ENCODE measurements at regions not wholly inside any gene's neighbourhood (a gene's known extent, or its start where the extent isn't known, plus 50 kb on each side); places are given as distances from the start of the nearest gene placed in this dataset.
A peak's percentile ranks its signal among the peaks of the same experiment; 100 is the strongest.
"Not testable (repeated sequence)": the region's sequence is repeated elsewhere in the genome, so short reads cannot be mapped to it uniquely, and the experiment has no call there.

DNA sequence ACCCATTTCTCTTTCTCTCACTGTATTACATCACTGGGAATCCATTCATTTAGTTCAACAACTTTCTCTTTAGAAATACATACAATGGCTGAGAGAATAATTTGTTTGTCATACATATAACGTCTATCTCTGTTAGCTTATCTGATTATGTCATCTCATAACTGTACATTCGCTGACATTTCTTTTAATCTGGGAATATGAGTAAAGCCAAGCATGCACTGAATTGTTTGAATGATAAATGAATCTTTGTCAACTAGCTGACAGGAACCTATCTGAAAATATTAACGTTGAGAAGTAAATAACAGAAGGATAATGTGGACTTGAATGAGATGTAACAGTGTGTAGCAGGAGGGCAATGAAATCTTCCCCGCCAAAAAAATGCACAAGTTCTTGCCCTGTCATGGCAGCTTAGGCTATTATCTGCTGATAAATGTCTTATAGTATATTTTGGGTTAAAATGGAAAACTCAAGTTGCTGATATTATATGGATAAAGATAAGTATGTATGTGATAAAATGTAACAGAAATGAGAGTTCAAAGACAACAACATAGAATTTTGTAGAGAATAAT, 581.2 kb upstream of the ADGRB3 start:
- ATAC-seq = no peak

- ATAC-seq = no peak
These were observed 582.8 kb upstream of the ADGRB3 start for GRCh38 chr6:68052234-68052633.

DNA sequence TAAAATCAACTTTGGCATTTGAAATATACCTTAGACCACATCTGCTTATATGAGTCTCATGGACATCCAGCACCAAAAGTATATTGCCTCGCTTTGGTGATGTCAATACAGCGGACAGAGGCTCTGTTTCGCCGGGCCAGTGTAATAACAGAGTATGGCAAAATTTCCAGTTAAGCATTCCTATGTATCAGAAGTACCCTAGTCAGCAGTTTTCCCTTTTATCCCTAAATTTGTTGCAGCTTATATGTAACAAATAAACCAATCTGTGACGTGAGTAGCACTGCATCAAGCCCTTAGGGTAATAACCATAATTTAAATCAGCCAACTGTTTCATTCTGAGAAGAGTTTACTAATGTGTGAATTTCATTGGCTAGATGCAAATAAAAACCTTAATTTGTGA, 585.5 kb upstream of the ADGRB3 start:
- ATAC-seq = no peak

DNA sequence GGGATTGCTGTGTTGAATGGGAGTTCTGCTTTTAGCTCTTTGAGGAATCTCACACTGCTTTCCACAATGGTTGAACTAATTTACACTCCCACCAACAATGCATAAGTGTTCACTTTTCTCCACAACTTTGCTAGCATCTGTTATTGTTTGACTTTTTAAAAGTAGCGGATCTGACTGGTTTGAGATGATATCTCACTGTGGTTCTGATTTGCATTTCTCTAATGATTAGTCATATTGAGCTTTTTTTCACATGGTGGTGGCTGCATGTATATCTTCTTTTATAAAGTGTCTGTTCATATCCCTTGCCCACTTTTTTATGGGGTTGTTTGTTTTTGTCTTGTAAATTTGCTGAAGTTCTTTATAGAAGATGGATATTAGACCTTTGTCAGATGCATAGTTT, 588.3 kb upstream of the ADGRB3 start:
- ATAC-seq = no peak

- ATAC-seq = no peak
These were observed 588.8 kb upstream of the ADGRB3 start for GRCh38 chr6:68046302-68046701.

DNA sequence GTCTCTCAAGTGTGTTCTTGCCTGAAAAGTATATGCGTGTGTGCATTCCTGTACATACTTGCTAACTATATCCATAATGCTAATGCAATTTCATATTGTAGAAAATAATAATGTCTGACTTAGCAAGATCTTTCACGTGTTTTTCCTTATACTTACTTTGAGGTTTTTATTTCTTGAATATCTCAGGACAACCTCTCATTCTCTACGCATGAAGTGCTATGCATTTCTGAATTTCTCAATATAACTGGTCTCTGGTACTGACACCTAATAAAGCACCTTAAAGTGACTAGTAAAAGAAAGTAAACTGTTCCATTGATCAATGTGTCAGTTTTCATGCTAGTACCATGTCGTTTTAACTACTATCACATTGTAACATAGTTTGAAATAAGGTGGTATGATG, 589.9 kb upstream of the ADGRB3 start:
- no peak for ATAC-seq

DNA sequence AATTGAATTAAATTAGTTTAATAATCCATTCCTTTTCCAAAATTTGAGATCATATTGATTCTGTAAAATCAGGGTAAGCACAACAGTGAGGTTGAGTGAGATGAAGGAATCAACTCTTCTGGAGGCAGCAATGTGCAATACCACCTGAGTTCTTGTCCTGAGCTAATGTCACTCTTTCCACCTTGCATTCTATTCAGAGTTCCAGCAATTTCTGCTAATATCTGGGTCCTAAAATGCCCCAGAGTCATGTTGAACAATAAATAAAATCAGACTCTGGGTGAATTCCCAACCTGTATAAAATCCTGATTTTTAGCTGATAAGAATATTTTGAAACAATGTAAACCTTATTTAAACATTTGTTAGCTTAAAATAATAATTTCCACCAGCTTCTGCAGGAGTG, 590.8 kb upstream of the ADGRB3 start:
- ATAC-seq = no peak

GRCh38 chr6:68043122-68043398, 592.0 kb upstream of the ADGRB3 start:
- ATAC-seq = no peak

DNA sequence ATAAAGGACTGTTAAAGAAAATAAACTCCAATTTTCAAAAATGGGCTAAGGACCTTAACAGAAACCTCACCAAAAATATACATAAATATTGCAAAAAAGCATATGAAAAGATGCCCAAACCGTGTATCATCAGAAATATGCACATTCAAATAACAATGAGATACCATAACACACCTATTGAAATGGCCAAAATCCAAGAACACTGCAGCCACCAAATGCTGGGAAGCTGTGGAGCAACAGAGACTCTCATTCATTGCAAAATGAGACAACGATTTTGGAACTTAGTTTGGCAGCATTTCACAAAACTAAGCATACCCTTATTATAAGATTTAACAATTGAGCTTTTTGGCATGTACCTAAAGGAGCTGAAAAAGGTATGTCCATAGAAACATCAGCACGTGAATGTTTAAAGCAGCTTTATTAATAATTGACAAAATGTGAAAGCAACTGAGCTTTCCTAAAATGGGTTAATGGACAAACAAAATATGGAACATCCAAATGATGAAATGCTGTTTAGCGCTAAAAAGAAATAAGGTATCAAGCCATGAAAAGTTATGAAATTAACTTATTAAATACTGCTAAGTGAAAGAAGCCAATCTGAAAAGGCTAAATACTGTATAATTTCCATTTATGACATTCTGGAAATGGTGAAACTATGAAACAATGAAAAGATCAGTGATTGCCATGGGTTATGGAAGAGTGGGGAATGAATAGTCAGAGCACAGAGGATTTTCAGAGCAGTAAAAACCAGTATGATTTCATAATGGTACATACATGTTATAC, 592.6 kb upstream of the ADGRB3 start:
- no peak for ATAC-seq

GRCh38 chr6:68040780-68041179, 594.3 kb upstream of the ADGRB3 start:
- no peak for ATAC-seq

GRCh38 chr6:68040312-68040778, 594.7 kb upstream of the ADGRB3 start:
- ATAC-seq = no peak

- ATAC-seq = no peak
These were observed 595.3 kb upstream of the ADGRB3 start for GRCh38 chr6:68039641-68040311.

DNA sequence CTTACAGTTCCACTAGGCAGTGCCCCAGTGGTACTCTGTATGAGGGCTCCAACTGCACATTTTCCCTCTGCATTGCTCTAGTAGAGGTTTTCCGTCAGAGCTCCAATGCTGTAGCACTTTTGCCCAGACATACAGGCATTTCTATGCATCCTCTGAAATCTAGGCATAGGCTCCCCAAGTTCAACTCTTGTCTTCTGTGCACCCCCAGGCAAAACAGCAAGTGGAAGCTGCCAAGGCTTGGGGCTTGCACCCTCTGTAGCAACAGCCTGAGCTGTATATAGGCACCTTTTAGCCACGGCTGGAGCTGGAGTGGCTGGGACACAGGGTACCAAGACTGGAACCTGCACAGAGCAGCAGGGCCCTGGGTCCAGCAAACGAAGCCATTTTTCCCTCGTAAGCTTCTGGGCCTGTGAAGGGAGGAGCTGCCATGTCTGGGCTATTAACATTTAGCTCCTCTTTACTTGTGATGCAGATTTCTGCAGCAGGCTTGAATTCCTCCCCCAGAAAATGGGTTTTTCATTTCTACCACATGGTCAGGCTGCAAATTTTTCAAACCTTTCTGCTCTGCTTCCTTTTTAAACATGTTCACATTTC, 596.2 kb upstream of the ADGRB3 start:
- ATAC-seq = peak in 1 of 2 donors; percentile 21

- ATAC-seq = no peak
These were observed 602.9 kb upstream of the ADGRB3 start for GRCh38 chr6:68032217-68032616.

- no peak for ATAC-seq
These were observed 604.0 kb upstream of the ADGRB3 start for GRCh38 chr6:68031054-68031453.

GRCh38 chr6:68026483-68026882, 608.6 kb upstream of the ADGRB3 start:
- ATAC-seq = no peak

DNA sequence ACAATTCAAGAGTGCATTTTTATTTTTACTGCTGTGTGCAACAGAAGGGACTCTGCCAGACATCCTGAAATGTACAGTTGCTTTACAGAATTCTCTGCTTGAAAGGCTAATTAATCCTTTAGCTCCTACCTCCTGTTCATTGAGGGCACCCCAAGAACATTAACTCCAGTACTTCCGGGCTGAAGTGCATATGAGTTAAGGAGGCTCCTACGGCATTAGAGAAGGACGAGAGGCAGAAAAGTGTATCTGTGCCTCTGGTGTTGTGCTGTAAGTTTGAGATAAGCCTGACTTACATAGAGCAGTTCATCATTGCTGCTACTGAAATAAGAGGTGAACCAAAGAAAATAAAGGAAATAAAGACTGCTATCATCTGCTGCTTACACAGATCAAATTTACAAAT, 609.3 kb upstream of the ADGRB3 start:
- ATAC-seq = no peak

DNA sequence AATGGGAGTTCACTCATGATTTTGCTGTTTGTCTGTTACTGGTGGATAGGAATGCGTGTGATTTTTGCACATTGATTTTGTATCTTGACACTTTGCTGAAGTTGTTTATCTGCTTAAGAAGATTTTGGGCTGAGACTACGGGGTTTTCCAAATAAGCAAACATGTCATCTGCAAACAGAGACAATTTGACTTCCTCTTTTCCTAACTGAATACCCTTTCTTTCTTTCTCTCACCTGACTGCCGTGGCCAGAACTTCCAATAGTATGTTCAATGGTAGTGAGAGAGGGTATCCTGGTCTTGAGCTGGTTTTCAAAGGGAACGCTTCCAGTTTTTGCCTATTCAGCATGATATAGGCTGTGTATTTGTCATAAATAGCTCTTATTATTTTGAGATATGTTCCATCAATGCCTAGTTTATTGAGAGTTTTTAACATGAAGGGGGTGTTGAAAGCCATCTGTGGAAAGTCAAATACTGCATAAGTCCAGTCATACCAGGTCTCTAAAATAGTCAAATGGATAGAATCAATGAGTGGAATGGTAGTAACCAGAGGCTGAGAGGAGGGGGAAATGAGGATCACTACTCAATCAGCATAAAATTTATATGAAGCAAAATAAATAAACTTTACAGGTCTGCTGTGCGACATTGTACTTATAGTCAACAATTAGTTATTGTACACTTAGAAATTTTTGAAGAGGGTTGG, 610.4 kb upstream of the ADGRB3 start:
- ATAC-seq = no peak

DNA sequence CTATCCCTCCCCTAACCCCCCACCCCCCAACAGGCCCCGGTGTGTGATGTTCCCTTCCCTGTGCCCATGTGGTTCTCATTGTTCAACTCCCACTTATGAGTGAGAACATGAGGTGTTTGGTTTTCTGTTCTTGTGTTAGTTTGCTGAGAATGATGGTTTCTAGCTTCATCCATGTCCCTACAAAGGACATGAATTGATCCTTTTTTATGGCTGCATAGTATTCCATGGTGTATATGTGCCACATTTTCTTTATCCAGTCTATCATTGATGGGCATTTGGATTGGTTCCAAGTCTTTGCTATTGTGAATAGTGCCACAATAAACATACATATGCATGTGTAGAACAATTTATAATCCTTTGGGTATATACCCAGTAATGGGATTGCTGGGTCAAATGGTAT, 612.1 kb upstream of the ADGRB3 start:
- not testable (repeated sequence) for ATAC-seq

DNA sequence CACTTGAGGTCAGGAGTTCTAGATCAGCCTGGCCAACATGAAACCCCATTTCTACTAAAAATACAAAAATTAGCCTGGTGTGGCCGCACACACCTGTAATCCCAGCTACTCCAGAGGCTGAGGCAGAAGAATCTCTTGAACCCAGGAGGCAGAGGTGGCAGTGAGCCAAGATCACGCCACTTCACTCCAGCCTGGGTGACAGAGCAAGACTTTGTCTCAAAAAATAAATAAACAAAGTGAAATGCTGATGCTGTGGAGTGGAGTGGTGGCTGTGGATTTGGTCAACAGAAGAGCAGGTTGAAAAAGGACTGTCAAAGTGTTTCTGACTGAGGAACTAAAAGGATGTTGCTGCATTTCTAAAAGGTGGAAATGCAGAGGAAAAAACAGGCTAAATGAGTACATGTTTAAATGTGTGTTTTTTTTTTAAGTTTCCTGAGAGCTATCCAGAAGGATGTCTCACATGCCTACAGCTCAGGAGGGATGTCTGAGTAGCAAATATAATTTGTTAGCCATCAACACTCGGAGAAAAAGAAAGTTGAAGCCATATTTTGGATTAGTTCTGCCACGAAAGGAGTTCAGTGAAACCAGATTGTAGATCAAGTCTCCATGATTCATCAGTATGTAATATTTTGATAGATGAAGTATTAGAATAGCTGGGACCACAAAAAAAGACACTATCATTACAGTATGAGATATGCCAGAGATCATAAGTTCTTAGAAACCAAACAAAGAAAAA, 621.1 kb upstream of the ADGRB3 start:
- no peak for ATAC-seq

- ATAC-seq = no peak
These were observed 622.3 kb upstream of the ADGRB3 start for GRCh38 chr6:68012822-68013221.

GRCh38 chr6:68010936-68011335, 624.1 kb upstream of the ADGRB3 start:
- ATAC-seq = no peak

GRCh38 chr6:68008445-68008844, 626.6 kb upstream of the ADGRB3 start:
- ATAC-seq = peak in 1 of 2 donors; percentile 27

Data from activated CD4-positive, CD25-positive, alpha-beta regulatory T cell treated with anti-CD3 and anti-CD28 coated beads, Interleukin-2, amount 50 U/mL, for 24 hours (primary cell).